ENCODE measurements at regions not wholly inside any gene's neighbourhood (a gene's known extent, or its start where the extent isn't known, plus 50 kb on each side); places are given as distances from the start of the nearest gene placed in this dataset.

- no peaks in the 10 kb centered on the region for H3K9me3 ChIP-seq
- no peak for DNase-seq
- peaks cover 36% of the 10 kb centered on the region for H3K4me1 ChIP-seq
- no peak for TF ChIP-seq CTCF (IDR thresholded peaks at IDR 0.05)
- H3K27ac ChIP-seq, result no peak overlapping the region
- intact Hi-C loops (cut with DNase I), result no loop called here
- no peaks in the 10 kb centered on the region for H3K27me3 ChIP-seq (ENCODE audit: insufficient read depth in 3 of 3, low read length in 2 of 3)
- no peak overlapping the region for H3K4me3 ChIP-seq
- 87 to 90% (median 89%) methylated on average over 6 to 8 of the region's 8 CpGs for whole genome bisulfite sequencing, 3 donors
- no peaks in the 10 kb centered on the region for H3K36me3 ChIP-seq (ENCODE audit: insufficient read depth in 1 of 2, low read depth in 1 of 2)
- ATAC-seq, result no peak
These were observed 99.2 kb upstream of the FOXP4 start for GRCh38 chr6:41446907-41447545.

GRCh38 chr6:41448256-41448655, 97.9 kb upstream of the FOXP4 start:
- intact Hi-C loops (cut with DNase I), result no loop called here
- peaks cover 32% of the 10 kb centered on the region for H3K4me1 ChIP-seq
- no peaks in the 10 kb centered on the region for H3K9me3 ChIP-seq
- 92 to 100% (median 96%) methylated on average over 1 of the region's 1 CpG for WGBS, 3 donors
- no peaks in the 10 kb centered on the region for H3K27me3 ChIP-seq (ENCODE audit: insufficient read depth in 3 of 3, low read length in 2 of 3)
- no peak for TF ChIP-seq CTCF (IDR thresholded peaks at IDR 0.05)
- H3K27ac ChIP-seq, result no peak overlapping the region
- DNase-seq (no peak), ATAC-seq (no peak)
- H3K36me3 ChIP-seq (ENCODE audit: insufficient read depth in 1 of 2, low read depth in 1 of 2), result no peaks in the 10 kb centered on the region
- H3K4me3 ChIP-seq, result no peak overlapping the region

DNA sequence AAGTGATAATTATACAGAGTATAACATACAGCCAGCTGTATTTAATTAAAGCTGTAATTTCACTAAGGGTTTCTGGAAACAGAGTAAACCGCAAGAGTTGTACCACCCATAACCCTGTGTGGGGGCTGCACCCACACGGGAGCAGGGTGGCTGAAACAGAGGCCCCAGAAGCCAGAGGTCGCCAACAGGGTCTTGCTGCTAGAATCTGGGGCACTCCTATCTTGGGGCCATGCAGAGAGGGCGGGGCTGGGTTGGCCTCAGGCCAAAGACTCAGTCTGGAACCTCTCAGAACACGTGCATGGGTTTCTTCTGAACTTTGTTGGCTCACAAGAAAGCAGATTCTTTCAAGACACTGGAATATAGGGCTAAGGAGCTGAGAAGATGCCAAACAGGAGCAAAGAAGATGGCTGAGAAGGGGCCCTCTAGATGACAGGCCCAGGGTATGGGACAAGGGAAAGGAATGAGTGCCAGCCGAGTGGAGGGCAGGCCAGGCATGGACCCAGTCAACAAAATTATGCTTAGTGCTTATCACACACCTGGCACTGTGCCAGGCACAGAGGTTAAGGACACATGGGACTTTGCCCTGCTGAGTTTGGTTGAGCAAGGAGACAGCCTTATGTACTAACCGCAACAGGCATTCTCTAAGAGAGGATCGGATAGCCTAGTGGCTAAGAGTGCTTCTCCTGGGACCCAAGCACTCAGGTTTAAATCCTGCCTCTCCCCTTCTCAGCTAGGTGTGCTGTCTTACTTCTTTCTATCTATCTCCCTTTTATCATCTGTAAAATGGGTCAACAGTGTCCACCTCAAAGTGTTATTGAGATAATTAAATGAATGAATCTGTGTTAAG, 96.6 kb upstream of the FOXP4 start:
- intact Hi-C loops (cut with DNase I), result no loop called here
- WGBS, 3 donors, result 56 to 71% (median 69%) methylated on average over 8 of the region's 8 CpGs
- Histone ChIP-seq H3K36me3 (ENCODE audit: insufficient read depth in 1 of 2, low read depth in 1 of 2) (no peaks in the 10 kb centered on the region), H3K9me3 (no peaks in the 10 kb centered on the region), H3K4me3 (no peak overlapping the region), H3K27ac (no peak overlapping the region), H3K4me1 (peaks cover 30% of the 10 kb centered on the region), H3K27me3 (ENCODE audit: insufficient read depth in 3 of 3, low read length in 2 of 3) (peaks cover 0 to 9% (median 0%) of the 10 kb centered on the region in 3 donors)
- TF ChIP-seq CTCF (IDR thresholded peaks at IDR 0.05), result no peak
- DNase-seq (peak; percentile 49 to 67), ATAC-seq (peak; percentile 16 to 71 (median 60))

DNA sequence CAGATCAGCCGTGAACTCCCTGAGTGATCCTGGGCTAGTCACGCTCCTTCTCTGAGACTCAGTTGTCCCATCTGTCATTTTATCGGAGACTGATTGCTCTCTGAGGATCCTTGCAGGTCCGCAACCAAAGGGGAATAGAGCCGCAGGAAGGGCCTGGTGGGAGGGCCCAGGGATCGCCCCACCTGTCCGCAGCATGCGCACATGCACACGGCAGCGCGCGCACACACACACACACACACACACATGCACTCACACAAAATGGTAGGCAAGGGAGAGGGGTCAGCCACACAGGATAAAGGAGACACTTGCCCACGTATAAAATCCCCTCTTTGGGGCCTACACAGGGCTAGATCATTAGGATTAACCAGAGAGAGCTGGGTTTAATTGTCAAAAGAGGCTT, 95.6 kb upstream of the FOXP4 start:
- Histone ChIP-seq H3K4me3 (no peak overlapping the region), H3K27me3 (ENCODE audit: insufficient read depth in 3 of 3, low read length in 2 of 3) (peaks cover 0 to 9% (median 0%) of the 10 kb centered on the region in 3 donors), H3K27ac (peak overlapping the region; percentile 72), H3K4me1 (peaks cover 30% of the 10 kb centered on the region), H3K9me3 (no peaks in the 10 kb centered on the region), H3K36me3 (ENCODE audit: insufficient read depth in 1 of 2, low read depth in 1 of 2) (no peaks in the 10 kb centered on the region)
- no peak for TF ChIP-seq CTCF (IDR thresholded peaks at IDR 0.05)
- 95 to 96% (median 95%) methylated on average over 13 of the region's 13 CpGs for WGBS, 3 donors
- intact Hi-C loops (cut with DNase I), result no loop called here
- no peak for DNase-seq
- no peak for ATAC-seq

Measured in psoas muscle (tissue), 7 donors.